ENCODE measurements at regions not wholly inside any gene's neighbourhood (a gene's known extent, or its start where the extent isn't known, plus 50 kb on each side); places are given as distances from the start of the nearest gene placed in this dataset.

GRCh38 chr13:54647275-54647674, 1618.7 kb downstream of the OLFM4 start:
- Mint-ChIP-seq H3K36me3 (peaks cover 3% of the 10 kb centered on the region; the same call in 1 of the 2 replicates), H3K9me3 (peaks cover 6% of the 10 kb centered on the region; the same call in 1 of the 2 replicates), H3K27ac (no peak overlapping the region), H3K4me1 (peaks cover 4% of the 10 kb centered on the region), H3K4me3 (no peak overlapping the region), H3K27me3 (ENCODE audit: low read depth) (no peaks in the 10 kb centered on the region)
- POLR2A ChIA-PET: no interaction called here
- CTCF ChIA-PET: interaction anchor here (1.0 kb wide), 1 partner anchor 10 kb away, joined by 3 read pairs; no protein-coding TSS in a partner anchor
- DNase-seq (ENCODE audit: low spot score) (no peak), ATAC-seq (no peak)
- TF ChIP-seq IRF1 (CRISPR knock-in tag; IDR thresholded peaks at IDR 0.05) (no peak), MLX (CRISPR knock-in tag; IDR thresholded peaks at IDR 0.05) (no peak), CREM (CRISPR knock-in tag; IDR thresholded peaks at IDR 0.05) (no peak), ZNF317 (CRISPR knock-in tag; IDR thresholded peaks at IDR 0.05; ENCODE audit: borderline replicate concordance, low read depth) (no peak), ZNF219 (CRISPR knock-in tag; IDR thresholded peaks at IDR 0.05; ENCODE audit: borderline replicate concordance) (no peak), TP53 (CRISPR knock-in tag; IDR thresholded peaks at IDR 0.05) (no peak), HMGA2 (CRISPR knock-in tag; IDR thresholded peaks at IDR 0.05) (no peak)
- TF ChIP-seq, protein P1, sequence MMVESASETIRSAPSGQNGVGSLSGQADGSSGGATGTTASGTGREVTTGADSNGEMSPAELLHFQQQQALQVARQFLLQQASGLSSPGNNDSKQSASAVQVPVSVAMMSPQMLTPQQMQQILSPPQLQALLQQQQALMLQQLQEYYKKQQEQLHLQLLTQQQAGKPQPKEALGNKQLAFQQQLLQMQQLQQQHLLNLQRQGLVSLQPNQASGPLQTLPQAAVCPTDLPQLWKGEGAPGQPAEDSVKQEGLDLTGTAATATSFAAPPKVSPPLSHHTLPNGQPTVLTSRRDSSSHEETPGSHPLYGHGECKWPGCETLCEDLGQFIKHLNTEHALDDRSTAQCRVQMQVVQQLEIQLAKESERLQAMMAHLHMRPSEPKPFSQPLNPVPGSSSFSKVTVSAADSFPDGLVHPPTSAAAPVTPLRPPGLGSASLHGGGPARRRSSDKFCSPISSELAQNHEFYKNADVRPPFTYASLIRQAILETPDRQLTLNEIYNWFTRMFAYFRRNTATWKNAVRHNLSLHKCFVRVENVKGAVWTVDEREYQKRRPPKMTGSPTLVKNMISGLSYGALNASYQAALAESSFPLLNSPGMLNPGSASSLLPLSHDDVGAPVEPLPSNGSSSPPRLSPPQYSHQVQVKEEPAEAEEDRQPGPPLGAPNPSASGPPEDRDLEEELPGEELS (CRISPR knock-in tag; IDR thresholded peaks at IDR 0.05): no peak
- TF ChIP-seq, protein P2, sequence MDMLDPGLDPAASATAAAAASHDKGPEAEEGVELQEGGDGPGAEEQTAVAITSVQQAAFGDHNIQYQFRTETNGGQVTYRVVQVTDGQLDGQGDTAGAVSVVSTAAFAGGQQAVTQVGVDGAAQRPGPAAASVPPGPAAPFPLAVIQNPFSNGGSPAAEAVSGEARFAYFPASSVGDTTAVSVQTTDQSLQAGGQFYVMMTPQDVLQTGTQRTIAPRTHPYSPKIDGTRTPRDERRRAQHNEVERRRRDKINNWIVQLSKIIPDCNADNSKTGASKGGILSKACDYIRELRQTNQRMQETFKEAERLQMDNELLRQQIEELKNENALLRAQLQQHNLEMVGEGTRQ (CRISPR knock-in tag; IDR thresholded peaks at IDR 0.05): no peak
- TF ChIP-seq, protein P3, sequence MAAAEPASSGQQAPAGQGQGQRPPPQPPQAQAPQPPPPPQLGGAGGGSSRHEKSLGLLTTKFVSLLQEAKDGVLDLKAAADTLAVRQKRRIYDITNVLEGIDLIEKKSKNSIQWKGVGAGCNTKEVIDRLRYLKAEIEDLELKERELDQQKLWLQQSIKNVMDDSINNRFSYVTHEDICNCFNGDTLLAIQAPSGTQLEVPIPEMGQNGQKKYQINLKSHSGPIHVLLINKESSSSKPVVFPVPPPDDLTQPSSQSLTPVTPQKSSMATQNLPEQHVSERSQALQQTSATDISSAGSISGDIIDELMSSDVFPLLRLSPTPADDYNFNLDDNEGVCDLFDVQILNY (CRISPR knock-in tag; IDR thresholded peaks at IDR 0.05): no peak

DNA sequence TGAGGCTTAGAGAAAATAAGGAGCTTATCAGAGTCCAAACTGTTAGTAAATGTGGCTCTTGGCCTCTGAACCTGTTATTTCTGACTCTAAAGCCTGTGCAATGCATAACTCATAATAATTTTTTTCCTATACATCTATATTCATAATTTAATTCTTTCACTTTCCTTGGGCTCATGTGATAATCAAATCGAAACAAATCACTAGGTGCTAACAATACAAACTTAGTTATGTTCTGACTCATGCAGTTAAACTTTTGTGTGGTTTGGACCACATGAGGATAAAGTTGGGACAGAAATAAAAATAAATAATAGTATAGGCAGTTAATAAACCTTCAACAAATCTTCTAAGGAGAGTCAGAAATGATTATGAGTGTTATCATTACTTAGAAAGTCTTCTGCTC, 1629.0 kb downstream of the OLFM4 start:
- DNase-seq (ENCODE audit: low spot score) (no peak), ATAC-seq (no peak)
- POLR2A ChIA-PET: no interaction called here
- Mint-ChIP-seq H3K27me3 (ENCODE audit: low read depth) (no peaks in the 10 kb centered on the region), H3K4me3 (no peak overlapping the region), H3K4me1 (peaks cover 12% of the 10 kb centered on the region; the same call in 1 of the 2 replicates), H3K27ac (no peak overlapping the region), H3K9me3 (peaks cover 21% of the 10 kb centered on the region), H3K36me3 (no peaks in the 10 kb centered on the region)
- CTCF ChIA-PET: no interaction called here
- TF ChIP-seq IRF2 (CRISPR knock-in tag; IDR thresholded peaks at IDR 0.05; ENCODE audit: borderline replicate concordance, low read depth) (no peak), PRDM15 (CRISPR knock-in tag; IDR thresholded peaks at IDR 0.05) (no peak), CREM (CRISPR knock-in tag; IDR thresholded peaks at IDR 0.05) (no peak), FOXK1 (CRISPR knock-in tag; IDR thresholded peaks at IDR 0.05) (no peak), GRHL2 (CRISPR knock-in tag; IDR thresholded peaks at IDR 0.05; ENCODE audit: insufficient replicate concordance, severe bottlenecking) (no peak), ZNF219 (CRISPR knock-in tag; IDR thresholded peaks at IDR 0.05; ENCODE audit: borderline replicate concordance) (no peak), ESRRA (CRISPR knock-in tag; IDR thresholded peaks at IDR 0.05; ENCODE audit: borderline replicate concordance) (no peak), ZNF512 (CRISPR knock-in tag; IDR thresholded peaks at IDR 0.05; ENCODE audit: borderline replicate concordance) (no peak), OVOL2 (CRISPR knock-in tag; IDR thresholded peaks at IDR 0.05; ENCODE audit: borderline replicate concordance) (no peak), ATF1 (CRISPR knock-in tag; IDR thresholded peaks at IDR 0.05) (no peak), ZBTB43 (CRISPR knock-in tag; IDR thresholded peaks at IDR 0.05) (no peak), NR2C2 (CRISPR knock-in tag; IDR thresholded peaks at IDR 0.05) (no peak), ZNF232 (CRISPR knock-in tag; IDR thresholded peaks at IDR 0.05) (no peak), ZNF396 (CRISPR knock-in tag; IDR thresholded peaks at IDR 0.05; ENCODE audit: borderline replicate concordance) (no peak), MLX (CRISPR knock-in tag; IDR thresholded peaks at IDR 0.05) (no peak)
